HS-27A (cell line): ENCODE measurements at regions not wholly inside any gene's neighbourhood (a gene's known extent, or its start where the extent isn't known, plus 50 kb on each side); places are given as distances from the start of the nearest gene placed in this dataset.
"Not testable (repeated sequence)": the region's sequence is repeated elsewhere in the genome, so short reads cannot be mapped to it uniquely, and the experiment has no call there.

Experiments used
- DNase-seq: peaks from one replicate; pipeline ENCODE4 v3.0.0-alpha.2; 2012; ENCODE audit warnings: low read depth, missing footprints

DNA sequence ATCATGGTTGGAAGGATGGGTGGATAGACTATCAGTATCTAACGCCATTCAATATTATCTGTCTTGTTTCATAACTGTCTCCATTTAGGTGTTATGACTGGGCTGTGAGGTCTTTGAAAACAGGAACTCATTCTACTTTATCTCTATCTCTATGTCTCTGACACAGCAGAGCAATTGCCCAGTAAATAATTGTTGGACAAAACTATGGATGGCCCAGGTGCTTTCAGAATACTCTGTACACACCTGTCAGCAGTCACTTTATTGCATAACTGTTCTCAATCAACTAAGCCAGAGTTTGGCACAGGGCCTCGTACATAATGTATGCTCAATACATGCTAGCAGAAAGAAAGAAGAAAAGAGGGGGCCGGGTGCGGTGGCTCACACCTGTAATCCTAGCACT, 210.3 kb downstream of the OPA1 start:
- no peak for DNase-seq

DNA sequence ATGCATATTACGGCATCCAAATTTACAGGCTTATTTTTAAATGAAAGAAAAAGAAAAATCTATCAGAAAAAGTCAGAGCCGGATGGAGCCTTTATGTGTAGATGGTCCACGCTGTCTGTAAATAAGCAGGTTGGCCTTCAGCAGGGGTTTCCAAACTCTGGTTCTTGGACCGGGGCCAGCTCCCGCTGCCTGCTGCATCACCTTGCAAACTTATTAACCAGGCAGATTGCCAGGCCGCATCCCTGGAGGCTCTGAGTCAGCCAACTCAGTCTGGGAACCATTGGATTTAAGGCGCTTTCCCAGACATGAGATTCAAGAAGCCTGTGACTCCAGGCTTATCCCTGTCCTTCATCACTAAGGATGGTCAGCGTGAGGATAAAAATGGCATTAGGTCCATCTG, 212.4 kb downstream of the OPA1 start:
- peak; percentile 40 for DNase-seq

DNA sequence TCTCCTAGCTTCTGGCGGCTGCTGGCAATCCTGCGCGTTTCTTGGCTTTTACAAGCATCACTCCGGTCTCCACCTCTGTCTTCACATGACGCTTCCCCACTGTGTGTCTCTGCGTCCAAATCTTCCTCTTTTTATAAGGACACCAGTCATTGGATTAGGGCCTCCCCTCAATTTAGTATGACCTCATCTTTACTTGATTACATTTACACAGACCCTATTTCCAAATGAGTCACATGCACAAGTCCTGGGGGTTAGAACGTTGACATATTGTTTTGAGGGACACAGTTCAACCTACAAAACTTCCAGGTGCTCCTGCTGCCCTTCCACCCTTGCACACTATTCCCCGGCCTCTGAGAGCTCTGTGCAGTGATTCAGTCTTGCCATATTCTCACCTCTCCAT, 215.3 kb downstream of the OPA1 start:
- DNase-seq = no peak

DNA sequence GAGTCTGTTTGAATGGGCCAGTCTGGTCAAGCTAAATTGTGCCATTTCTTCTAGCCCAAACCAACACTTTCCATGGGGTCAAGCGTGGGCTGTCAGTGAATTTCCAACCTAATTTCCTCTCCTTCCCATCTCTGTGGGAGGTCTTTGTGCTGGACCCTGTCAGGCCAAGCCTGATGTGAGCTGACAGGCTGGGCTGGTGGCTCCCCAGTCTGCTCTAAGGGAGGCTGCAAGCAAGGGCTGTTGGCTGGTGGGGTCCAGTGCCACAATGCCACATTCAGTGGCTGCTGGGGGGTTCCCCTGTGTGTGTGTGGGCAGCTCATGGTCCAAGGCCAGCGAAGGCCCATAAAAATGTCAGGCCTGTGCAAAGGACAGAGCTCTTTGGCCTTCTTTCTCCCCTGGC, 216.1 kb downstream of the OPA1 start:
- DNase-seq = no peak

DNA sequence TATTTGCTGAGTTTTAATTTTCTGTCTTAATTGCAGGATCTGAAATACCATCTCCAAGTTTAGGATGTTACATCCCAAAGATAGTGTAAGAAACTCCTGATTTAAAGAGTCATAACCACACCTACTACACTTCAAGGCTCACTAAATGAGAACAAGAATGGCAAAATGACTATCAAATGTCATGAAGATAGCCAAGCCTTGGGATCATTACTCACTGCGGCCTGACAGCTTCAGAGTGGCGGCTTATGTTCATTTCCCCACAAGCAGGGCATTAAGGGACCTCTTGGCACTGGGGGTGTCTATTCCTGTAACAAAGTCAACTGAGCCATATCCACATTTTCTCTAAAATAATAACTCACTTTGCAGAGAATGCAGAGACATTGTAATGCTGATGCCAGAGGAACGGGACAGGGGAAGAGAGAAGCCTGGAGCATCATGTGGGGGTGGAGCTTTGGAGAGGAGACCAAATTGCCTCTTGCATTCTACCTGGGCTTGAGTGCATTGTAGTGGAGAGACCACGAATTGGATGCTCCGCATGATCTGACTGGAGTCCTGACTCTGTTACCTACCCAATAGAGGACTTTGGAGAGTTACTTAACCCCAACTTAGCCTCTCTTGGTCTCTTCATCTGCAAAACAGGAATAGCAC, 219.2 kb downstream of the OPA1 start:
- no peak for DNase-seq

DNA sequence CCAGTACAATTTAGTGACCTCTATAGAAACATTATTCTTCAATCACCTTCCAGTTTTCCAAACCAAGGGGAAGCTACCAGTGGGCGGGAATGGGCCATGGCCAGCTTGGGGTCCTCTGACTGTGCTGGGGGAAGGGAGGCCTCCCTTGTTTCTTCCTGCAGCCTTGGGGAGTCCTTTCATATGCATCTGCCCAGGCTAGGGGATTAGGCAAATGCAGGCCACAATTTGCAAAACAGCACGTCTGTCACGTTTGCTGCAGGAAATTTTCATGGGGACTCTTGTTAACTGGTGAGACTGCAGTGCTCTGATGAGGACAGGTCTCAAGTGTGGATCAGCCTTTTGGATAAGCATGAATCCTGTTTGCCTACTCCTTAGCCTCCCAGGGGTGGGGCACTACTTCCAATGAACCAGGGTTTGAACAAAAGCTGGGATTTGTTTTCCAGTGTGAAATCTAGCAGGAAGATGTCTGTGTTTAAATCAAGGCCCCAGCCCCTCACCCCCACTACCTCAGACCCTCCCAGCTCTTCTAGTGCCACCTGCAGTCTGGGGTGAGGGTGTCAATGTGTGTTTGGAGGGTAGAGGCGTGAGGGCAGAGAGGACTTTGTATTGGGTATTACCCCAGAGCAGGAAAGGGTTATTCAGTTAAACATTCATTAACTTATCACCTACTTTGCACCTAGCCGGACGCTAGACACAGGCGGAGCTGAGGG, 219.9 kb downstream of the OPA1 start:
- DNase-seq = no peak

DNA sequence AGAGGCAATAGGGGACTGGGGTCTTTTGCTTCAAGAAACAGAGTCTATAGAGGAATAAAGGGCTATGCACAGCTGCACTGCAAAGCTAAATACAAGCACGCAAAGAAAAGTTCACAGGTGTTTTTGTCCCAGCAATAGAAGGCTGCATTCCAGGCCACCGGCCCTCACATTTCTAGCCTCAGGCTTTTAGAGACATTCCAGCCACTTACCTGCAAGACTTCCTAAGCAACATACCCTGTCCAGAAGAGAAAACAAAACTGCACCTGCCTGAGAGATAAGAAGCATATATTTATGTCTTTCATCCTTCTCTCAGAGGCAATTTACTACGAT, 220.5 kb downstream of the OPA1 start:
- DNase-seq = no peak

DNA sequence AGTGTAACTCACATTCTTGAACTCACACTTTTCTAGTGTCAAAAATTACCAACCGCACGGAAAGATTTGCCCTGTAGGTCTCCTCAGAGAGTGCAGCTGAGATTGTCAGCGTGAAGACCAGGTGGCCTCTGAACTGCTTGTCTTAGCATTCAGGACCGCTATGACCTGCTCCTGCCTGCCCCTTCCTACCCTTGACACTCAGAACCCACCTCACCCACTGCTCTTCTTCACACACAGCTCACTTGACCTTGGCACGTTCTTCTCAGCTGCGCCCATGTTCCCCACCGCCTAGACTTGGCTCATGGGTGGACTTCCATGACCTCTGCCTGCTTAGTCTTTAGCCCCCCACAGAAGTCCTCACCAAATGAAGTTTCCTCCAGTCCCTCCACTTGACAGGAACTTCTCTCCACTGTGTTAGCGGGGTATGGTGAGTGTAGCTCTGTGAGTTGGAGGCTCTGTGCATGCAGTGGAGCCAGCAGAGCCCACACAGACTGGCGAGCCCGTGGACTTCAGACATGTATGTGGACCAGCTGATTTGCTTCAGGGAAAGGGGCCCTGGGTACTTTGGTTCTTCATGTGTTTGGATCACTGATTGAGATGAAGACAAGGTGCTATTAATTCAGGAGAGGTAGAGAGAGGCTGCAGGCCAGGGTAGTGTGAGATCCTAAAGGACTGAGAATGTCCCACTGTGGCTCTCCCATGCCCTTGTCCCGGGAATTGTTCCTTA, 221.3 kb downstream of the OPA1 start:
- DNase-seq = no peak

DNA sequence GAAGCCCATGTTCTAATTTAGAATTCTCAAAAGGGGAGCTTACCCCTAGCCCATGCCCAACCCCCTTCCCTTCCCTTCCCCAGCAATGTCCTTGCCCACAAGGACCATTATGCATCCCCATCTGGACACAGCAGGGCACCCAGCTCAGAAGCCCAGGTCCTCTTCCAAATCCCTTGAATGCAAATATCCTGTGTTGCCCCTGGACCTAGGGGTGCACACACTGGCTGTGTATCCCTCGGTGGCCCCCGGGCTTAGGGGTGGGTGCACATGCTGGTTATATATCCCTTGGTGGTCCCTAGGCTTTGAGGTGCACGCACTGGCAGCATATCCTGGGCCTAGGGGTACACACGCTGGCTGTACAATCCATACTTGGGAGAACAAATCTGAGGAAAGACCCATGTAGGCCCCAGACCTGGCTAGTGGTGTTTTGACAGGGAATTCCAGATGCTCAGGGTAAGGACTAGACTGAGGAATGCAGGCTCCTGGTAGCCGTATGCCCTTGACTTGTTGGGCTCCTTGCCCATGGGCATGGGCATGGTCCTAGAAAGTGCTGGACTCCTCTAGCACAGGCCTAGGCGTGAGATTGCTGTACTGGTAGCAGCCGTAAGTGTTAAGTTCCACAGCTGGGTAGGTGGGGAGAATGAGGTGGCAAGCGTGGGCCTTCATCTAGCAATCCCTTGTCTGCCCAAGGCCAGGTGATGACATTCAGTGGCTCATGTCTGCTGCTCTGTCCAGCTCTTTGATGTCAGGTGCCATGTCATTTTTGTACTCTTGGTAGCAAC, 222.4 kb downstream of the OPA1 start:
- DNase-seq = no peak

DNA sequence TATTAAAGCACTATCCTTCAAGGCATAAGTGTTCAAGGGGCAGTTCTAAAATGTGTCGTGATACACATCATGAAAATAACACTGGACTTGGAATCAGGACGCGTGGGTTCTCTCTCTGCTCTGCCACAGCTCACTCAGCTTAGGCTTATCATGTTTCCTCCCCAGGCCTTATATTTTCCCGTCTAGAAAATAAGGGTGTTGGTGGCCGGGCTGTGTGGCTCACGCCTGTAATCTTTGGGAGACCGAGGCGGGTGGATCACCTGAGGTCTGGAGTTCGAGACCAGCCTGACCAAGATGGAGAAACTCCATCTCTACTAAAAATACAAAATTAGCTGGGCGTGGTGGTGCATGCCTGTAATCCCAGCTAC, 223.0 kb downstream of the OPA1 start:
- DNase-seq = no peak

DNA sequence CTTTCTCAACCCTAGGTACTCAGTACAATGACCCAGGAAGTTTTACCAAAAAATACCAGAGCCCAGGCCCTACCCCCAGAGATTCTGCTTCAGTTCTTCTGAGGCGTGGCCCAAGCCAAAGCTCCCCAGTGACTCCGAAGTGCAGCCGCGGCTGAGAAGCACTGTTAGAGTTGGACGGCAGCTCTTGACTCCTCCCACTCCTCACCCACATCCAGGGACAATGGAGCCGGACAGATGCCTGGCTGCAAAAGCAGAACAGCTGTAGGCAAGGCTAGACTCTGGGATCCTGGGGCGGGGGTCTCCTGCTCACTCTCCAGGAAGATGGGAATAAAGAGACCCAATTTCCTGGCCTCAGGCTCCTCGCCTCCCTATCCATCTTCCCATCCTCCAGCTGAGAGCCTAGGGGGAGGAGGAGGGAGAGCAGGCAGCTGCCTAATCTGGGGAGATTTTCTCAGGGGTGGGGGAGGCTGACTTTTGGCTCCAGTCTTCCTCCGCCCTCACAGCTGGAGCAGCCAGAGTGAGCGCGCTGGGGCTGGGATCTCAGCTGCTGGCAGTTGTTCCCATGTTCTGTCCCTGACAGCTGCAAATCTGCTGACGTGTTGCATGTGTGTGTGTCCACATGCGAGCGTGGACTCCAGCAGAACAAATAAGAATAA, 223.8 kb downstream of the OPA1 start:
- DNase-seq = no peak

DNA sequence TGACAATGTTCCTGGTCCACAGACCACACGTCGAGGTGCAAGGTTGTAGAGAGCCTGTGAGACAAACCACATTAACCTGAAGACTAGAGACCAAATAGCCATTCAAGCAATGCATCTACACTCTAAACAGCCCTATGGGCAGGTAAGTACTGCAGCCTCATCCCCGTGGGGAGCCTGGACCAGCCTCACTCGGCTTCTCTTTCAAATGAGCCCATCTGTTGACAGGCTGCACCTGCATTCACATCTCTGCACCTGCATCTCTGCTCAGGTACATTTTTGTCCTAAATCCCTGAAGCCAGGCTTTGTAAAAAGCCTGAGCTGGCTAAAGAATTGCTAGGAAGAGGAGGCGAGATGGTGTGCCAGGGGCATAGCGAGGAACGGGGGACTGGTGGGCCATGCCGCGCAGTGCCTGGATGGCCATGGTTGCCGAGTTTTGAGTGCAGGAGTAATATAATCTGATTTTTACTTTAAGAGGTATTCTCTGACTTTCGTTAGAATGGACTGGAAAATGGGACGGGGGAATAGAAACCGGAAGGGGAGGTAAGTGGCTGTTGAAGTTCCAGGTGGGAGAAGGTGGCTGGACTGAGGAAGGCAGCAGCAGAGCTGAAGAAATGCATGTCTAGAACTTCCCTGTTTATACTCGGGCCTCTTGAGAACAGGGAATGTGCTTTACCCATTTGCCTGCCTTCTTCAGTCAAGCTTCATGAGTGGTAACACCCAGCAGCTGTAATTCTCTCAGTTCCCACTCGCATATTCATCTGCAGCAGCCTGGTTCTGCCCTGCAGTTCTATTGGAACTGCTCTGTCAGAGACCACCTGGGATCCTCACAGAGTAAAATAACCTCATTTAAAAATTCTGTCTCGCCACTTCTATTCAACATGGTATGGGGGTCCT, 226.4 kb downstream of the OPA1 start:
- no peak for DNase-seq

DNA sequence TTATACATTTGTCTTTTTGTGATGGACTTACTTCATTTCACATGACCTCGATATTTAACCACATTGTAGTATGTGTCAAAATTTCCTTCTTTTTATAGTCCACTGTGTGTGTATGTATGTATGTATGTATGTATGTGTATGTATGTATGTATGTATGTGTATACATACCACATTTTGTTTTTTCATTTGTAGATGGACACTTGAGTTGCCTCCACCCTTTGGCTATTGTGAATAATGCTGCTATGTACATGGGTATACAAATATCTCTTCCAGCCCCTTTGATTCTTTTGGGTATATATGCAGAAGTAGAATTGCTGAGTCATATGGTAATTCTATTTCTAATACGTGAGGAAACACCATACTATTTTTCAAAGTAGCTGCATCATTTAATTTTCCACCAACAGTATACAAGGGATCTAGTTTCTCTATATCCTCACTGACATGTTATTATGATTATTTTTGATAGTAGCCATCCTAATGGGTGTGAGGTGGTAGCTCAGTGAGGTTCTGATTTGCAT, 228.2 kb downstream of the OPA1 start:
- no peak for DNase-seq

DNA sequence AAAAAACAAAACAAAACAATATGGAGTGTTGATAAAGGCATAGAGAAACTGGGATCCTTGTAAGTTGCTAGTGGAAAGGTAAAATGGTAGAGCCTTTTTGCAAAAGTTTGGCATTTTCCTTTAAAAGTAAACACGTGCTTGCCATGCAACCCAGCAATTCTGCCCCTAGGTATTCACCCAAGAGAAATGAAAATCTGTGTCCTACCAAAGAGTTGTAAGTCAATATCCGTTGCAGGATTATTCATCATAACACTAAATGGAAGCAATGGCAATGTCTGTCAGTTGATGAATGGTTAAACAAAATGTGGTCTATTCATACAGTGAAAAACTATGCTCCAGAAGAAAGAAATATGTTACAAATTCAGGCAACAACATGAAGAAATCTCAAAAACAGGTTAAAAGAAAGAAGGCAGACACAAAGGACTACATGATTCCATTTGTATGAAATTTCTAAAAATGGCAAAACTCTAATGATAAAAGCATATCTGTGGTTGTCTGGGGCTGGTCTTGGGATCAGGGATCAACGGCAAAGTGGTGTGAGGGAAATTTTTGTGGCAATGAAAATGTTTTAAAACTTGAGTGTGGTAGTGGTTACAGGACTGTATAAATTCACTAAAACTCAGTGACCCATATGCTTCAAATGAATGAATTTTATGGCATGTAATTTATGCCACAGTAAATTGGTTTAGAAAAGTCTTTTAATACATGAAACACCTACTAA, 229.6 kb downstream of the OPA1 start:
- DNase-seq = no peak

DNA sequence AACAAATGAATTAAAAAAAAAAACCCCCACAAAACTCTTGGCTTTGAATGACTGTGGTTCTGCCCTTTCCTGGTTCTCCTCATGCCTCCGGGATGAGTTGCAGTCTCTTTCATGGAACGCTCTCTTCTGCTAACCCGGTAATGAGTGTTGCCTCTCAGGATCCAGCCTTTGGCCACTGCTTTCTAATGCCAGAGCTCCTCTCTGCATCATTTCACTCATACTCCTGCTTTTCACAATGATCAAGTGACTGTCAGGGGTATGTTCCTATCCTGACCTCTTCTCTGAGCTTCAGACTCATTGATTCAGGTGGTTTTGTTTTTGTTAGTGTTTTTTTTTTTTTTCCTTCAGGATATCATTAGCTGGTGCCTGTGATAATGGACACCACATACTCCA, 230.2 kb downstream of the OPA1 start:
- DNase-seq = not testable (repeated sequence)

DNA sequence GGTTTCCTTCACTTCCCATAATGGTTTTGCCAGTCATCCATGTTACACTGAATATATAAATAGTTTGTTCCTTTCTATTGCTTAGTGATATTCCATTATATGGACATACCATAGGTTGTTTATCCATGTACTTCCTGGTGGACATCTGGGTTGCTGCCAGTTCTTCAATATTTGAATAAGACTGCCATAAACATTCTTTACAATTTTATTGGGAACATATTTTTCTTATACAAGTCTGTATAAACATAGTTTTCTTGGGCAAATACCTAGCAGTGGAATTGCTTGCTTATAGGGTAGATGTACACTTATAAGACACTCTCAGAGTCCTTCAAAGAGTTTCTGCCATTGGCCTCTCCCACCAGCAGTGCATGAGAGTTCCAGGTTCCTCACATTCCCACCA, 231.4 kb downstream of the OPA1 start:
- no peak for DNase-seq

DNA sequence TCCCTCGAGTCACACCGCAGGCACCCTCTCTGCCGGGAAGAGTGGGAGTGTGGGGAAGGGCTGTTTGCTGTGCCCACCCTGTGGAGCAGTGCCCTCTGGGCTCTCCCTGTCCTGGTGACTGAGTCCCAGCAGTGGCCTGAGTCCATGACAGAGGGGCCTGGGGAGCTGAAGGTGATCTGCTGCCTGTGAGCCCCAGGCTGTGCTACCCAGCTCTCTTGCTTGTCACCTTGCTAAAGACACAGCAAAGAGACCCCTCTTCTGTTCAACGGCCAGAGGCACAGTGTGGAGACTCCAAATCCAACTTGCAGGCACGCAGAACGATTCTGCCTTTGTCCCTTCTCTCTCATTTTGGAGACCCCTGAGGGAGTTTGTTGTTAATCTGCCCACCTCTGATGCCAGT, 232.6 kb downstream of the OPA1 start:
- no peak for DNase-seq

DNA sequence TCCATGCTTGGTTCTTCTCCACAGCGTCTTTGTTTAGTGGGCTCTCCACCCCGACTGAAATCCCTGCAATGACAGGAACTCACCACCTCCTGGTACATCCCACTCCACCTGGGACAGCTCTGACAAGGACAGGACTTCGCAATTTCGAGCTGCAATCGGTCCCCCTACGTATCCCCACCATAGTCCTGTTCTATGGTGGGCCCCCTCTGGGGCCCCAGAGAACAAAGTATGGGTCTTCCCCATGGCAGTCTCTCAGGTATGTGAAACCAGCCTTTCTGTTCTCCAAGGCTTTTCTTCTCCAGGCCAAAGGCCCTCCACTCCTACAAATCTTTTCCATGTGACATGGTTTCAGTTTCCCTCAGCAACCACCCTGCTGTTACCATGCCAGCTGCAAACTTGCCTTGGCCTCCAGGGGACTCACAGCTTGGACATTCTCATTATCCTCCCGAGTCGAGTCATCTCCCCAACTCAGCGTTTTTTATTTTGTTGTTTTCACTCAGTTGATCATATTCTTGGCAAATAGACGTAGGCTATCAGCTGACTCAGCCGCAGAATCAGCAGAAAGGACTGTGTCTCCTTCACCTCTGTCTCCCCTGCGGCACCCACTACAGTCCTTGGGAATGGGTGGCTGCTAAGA, 233.3 kb downstream of the OPA1 start:
- no peak for DNase-seq

DNA sequence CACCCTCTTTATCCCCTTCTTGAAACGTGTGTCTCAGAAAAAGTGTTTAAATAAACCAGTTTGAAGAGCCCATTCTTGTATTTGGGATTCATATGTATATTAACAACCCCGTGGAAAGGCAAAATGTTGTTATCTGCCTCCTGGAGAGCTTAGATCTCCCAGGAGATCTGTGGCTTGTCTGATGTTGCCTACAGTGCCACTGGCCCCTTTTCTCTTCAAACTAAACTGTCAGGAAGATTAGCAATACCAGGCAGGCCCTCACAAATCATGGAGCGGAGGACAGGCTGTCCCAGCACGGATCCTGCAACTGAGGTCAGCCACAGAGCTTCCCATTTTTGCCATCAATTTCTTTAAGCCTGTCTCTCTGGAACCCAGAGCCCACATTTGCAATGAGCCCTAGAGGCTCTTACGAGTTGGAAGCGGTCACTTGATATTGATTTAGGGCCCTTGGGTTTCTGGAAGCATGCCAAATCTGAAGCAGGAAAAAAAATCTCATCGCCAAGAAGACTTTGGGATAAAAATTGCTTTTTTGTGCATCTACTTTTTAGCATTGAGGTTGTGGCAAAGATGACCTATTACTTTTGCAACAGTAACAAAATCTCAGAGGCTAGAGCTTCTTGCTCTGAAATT, 234.1 kb downstream of the OPA1 start:
- DNase-seq = no peak
